ENCODE measurements at regions not wholly inside any gene's neighbourhood (a gene's known extent, or its start where the extent isn't known, plus 50 kb on each side); places are given as distances from the start of the nearest gene placed in this dataset.

DNA sequence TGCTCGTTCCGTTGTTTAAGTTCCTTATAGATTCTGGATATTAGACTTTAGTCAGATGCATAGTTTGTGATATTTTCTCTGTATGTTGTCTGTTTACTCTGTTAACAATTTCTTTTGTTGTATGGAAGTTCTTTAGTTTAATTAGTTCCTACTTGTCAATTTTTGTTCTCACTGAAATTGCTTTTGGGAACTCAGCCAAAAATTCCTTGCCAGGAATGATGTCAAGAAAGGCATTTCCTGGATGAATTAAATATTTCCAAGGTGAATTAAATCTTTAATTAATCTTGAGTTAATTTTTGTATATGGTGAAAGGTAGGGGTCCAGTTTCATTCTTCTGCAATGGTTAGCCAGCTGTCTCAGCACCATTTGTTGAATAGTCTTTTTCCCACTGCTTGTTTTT is 406.2 kb upstream of the NOX3 start:
- TF ChIP-seq, protein P1, sequence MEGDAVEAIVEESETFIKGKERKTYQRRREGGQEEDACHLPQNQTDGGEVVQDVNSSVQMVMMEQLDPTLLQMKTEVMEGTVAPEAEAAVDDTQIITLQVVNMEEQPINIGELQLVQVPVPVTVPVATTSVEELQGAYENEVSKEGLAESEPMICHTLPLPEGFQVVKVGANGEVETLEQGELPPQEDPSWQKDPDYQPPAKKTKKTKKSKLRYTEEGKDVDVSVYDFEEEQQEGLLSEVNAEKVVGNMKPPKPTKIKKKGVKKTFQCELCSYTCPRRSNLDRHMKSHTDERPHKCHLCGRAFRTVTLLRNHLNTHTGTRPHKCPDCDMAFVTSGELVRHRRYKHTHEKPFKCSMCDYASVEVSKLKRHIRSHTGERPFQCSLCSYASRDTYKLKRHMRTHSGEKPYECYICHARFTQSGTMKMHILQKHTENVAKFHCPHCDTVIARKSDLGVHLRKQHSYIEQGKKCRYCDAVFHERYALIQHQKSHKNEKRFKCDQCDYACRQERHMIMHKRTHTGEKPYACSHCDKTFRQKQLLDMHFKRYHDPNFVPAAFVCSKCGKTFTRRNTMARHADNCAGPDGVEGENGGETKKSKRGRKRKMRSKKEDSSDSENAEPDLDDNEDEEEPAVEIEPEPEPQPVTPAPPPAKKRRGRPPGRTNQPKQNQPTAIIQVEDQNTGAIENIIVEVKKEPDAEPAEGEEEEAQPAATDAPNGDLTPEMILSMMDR (IDR thresholded peaks at IDR 0.05), result no peak
- TF ChIP-seq POLR2A (IDR thresholded peaks at IDR 0.05) (no peak), EP300 (IDR thresholded peaks at IDR 0.05) (no peak), POLR2AphosphoS5 (IDR thresholded peaks at IDR 0.05) (no peak)

Data from suprapubic skin (tissue), 4 donors.